RPMI7951 (cell line): ENCODE measurements at regions not wholly inside any gene's neighbourhood (a gene's known extent, or its start where the extent isn't known, plus 50 kb on each side); places are given as distances from the start of the nearest gene placed in this dataset.

Experiments used
- DNase-seq: peaks from one replicate; pipeline ENCODE4 v3.0.0-alpha.2; 2012; ENCODE audit warnings: low read depth

DNA sequence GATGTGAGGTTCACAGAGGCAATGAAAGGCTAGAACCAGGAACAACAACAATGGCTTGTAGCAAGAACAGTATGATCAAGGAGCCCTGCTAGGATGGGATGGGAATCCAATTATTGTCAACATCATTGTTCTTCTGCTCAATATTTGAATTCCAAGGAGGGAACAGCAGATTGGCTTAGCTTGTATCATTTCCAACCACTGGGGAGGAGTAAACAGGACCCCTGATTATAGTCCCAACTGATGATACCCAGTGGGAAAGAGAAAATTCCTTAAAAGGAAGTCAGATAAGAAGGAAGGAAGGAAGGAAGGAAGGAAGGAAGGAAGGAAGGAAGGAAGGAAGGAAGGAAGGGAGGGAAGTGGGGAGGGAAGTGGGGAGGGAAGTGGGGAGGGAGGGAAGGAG lies 69.5 kb upstream of the ZC3H12C start:
- no peak for DNase-seq

DNA sequence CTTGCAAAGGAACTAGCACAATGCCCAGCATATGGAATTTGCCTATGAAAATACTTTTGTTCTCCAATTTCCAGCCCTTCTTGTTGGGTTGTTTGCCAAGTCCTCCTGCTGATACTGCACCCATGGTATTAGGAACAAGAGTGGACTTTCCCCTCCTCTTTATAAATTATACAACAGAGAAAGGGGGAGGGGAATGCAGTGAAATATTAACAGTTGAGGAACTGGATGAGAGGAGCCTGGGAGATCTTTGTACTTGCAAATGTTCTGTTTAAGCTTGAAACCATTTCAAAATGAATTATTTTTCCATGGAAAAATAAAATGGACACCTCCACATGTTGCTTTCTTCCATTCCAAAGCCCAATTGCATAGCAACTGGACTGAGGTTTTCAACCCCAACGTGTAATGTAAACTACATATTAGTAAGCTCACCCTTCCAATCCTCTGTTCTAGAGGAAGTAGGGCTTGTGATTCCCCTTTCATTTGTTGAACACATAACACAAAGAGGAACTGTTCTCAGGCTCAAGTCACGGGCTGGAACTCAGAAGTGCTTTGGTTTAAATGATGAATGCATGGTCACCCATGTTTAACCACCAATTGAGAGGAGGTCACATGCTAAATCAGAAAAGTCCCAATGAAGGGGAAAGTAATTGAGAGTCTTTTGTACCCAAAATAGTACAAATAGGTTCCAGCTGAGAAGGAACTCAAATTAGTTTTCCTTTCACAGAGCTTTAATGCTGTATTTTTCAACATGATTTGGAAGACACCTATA lies 66.2 kb upstream of the ZC3H12C start:
- peak; percentile 52 for DNase-seq

DNA sequence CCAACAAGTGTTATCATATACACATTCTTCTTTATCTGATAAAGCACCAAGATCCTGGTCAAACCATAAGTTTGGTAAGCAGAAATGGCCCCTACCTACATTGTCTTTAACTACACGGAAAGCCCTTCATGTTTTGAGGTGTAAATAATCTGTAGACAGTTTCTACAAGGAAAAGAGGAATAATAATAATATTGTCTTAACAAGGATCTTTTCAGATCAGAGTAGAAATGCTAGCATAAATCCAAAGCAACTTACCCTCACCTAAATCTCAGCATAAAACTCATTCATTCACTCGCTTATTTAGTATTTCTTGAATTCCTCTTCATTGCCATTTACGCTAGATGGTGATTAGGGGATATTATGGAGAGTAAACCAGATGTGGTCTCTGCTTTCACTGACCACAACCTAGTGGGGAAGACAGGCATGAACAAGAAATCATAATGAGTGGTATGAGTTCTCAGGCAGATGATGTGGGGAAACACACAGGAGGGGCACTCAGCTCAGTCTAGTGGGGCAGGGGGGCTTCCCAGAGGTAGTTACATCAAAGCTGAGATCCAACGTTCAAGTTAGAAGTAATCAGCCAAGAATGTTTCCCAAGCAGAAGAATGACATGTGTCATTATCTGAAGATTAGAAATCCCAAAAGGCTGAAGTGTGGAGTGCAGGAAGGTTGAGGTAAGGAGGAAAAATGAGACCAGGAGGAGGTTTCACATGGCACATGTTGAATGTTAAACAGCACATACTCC lies 65.4 kb upstream of the ZC3H12C start:
- DNase-seq = no peak

DNA sequence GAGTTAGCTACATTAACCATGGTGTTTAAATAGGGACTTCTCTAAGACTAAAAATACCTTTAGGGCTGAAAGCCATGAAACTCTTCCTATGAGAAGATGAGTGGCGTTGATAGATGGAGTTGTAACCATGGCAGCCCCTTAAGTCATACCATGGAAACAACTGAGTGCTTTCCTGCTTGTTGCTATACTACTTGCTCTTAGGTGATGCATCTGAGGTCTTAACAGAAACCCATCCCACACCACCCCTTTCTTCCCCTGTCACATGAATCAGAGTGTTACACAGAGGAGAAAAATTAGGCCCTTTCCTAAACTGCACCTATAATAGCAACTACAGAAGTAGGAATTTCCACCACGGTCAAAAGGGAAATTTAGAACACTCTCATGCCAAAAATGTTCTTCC lies 64.3 kb upstream of the ZC3H12C start:
- DNase-seq = no peak

DNA sequence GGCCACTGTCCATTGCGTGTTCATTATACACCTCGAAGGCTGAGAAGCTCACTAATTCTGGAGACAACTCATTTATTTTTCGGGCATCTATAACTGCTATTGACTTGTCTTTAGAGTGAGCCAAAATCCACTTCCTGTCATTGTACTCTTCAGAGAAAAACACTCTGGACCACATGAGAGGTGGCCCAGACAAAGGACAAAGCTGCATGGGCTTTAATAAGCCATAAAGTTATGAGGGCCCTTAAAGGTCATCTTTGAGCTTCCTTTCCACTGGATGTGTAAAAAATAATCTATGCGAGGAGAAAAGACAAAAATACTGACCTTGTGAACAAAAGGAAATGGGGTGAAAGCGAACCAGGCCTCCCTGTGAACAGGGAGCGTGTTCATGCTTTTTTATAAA lies 63.5 kb upstream of the ZC3H12C start:
- no peak for DNase-seq

DNA sequence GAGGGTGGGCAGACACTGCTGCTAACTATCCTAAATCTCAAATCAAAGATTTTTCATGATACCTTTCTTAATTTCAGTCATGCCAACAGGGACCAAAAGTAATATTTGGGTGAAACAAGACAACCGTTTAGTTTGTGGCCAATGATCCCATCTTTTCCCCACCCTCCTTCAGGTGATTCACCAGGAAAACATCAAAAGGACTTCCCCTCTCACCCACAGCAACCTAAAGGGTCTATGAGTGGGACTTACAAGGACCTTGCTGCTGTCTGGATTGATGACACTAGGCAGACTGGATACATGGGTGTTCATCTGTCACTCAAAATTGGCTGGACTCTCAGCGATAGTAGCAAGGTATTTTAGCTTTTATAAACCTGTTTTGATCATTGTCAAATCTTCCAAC lies 62.0 kb upstream of the ZC3H12C start:
- DNase-seq = no peak

DNA sequence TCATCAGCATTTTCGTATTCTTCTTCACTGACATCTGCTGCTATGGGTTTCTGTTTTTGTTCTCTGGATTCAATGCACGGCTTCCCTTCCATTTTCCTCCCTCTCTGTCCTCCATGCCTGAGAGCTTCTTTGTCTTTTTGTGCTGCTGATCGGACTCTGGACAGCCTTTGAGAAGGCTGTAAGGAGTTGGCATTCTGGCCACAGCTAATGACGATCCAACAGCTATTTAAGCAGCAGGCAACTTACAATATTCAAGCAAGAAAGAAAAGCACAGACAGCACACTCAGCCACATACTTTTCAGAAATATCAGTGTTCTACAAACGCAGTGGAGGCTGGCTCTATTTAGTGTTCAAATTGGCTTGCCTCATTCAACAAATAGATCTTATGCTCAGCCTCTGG lies 60.9 kb upstream of the ZC3H12C start:
- DNase-seq = no peak

DNA sequence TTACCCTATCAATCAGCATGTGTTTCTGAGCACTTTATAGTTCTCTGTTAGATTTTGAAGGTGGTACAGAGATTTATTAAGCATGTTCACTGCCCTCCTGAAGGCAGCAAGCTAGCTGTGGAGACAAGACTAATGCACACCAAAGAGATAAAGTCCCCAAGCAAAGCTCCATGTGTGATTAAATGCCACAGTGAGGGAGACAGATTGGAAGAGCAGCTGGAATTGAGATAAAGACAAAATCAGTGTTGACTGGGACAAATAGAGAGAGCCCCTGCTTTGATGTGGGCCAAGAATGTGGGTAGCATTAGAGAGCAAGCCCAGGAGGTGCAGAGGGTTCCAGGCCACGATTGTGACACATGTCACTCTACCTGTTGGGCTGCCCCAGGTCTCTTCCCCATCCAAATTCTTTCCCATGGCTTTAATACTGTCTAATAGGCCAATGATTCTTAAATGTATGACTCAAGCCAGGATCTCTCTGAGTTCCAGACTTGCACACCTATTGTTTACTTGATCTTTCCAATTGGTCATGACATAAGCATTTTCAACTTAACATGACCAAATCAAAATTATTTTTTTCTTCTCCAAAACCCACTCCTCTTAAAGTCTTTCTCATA lies 60.1 kb upstream of the ZC3H12C start:
- DNase-seq = no peak

DNA sequence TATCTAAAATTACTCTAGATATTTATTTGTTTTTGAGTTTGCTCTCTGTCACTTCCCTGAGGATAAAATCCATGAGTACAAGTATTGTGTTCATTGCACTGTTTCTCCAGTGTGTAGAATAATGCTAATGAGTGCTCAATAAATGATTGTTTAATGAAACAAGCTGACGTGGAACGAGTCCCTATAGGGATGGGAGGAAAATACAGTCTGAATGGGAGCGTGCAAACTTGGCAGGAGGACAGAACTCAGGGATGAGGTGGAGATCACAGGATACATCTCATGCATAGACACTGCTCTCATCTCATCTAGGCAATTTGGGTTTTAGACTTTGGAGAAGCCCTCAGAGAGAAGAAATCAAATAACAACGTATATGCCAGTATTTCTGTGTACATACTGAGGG lies 58.4 kb upstream of the ZC3H12C start:
- DNase-seq = no peak

DNA sequence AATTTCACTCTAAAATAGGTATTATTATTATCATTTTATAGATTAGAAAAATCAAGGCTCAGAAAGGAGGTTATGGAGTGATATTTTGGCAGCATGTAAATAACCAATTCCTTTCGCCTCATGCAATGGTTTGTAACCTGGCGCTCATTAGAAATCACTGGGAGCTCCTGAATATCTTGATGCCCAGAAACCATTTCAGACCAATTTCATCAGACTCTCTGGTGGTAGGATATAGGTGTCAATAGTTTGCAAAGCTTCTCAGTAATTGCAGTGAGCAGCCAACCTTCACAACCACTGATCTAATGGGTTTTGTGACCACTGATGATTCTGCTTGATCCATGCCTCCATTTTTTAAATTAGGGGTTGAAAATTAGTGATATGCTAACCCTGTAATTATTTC lies 57.8 kb upstream of the ZC3H12C start:
- DNase-seq = no peak

DNA sequence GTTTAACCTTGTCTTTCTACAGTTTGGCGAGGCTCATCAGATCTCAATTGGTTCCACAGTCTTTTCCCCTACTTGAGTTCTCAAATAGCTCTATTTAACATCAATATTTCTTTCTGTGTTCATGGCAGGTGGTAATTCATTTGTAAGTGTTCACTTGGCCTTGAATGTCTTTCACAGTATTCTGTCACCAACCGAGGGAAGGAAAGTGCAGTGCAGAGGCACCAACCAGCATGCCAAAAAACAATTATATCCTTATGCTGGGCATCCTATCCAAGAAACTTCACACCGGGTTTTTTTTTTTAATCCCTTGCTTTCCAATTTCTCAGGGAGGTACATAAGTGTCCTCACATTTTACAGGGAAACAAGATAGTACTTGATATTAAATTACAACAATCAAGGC lies 55.0 kb upstream of the ZC3H12C start:
- no peak for DNase-seq
